ENCODE measurements at regions not wholly inside any gene's neighbourhood (a gene's known extent, or its start where the extent isn't known, plus 50 kb on each side); places are given as distances from the start of the nearest gene placed in this dataset.

- Mint-ChIP-seq H3K9me3 (no peaks in the 10 kb centered on the region), H3K4me1 (no peaks in the 10 kb centered on the region), H3K4me3 (no peak overlapping the region), H3K27me3 (no peaks in the 10 kb centered on the region), H3K36me3 (no peaks in the 10 kb centered on the region), H3K27ac (no peak overlapping the region)
Measured at GRCh38 chr10:78640796-78641636, 427.8 kb upstream of the ZMIZ1 start.

GRCh38 chr10:78641693-78642092 is 427.1 kb upstream of the ZMIZ1 start:
- Mint-ChIP-seq H3K4me3 (no peak overlapping the region), H3K4me1 (no peaks in the 10 kb centered on the region), H3K9me3 (no peaks in the 10 kb centered on the region), H3K27ac (no peak overlapping the region), H3K36me3 (no peaks in the 10 kb centered on the region), H3K27me3 (no peaks in the 10 kb centered on the region)

GRCh38 chr10:78642269-78642816 is 426.4 kb upstream of the ZMIZ1 start:
- Mint-ChIP-seq H3K36me3 (no peaks in the 10 kb centered on the region), H3K4me1 (no peaks in the 10 kb centered on the region), H3K9me3 (no peaks in the 10 kb centered on the region), H3K27me3 (no peaks in the 10 kb centered on the region), H3K4me3 (no peak overlapping the region), H3K27ac (no peak overlapping the region)

GRCh38 chr10:78643513-78643912 is 425.3 kb upstream of the ZMIZ1 start:
- Mint-ChIP-seq H3K4me3 (no peak overlapping the region), H3K9me3 (no peaks in the 10 kb centered on the region), H3K27me3 (no peaks in the 10 kb centered on the region), H3K4me1 (no peaks in the 10 kb centered on the region), H3K27ac (no peak overlapping the region), H3K36me3 (no peaks in the 10 kb centered on the region)

- Mint-ChIP-seq H3K27ac (no peak overlapping the region), H3K36me3 (no peaks in the 10 kb centered on the region), H3K4me3 (no peak overlapping the region), H3K4me1 (no peaks in the 10 kb centered on the region), H3K9me3 (no peaks in the 10 kb centered on the region), H3K27me3 (peaks cover 2% of the 10 kb centered on the region)
Measured at GRCh38 chr10:78644550-78644949, 424.2 kb upstream of the ZMIZ1 start.

GRCh38 chr10:78645169-78645686 is 423.5 kb upstream of the ZMIZ1 start:
- Mint-ChIP-seq H3K27me3 (peaks cover 2% of the 10 kb centered on the region), H3K27ac (no peak overlapping the region), H3K36me3 (no peaks in the 10 kb centered on the region), H3K4me1 (no peaks in the 10 kb centered on the region), H3K9me3 (no peaks in the 10 kb centered on the region), H3K4me3 (no peak overlapping the region)

- Mint-ChIP-seq H3K4me1 (no peaks in the 10 kb centered on the region), H3K36me3 (no peaks in the 10 kb centered on the region), H3K9me3 (no peaks in the 10 kb centered on the region), H3K27ac (no peak overlapping the region), H3K27me3 (peaks cover 2% of the 10 kb centered on the region), H3K4me3 (no peak overlapping the region)
Measured at GRCh38 chr10:78645975-78646374, 422.8 kb upstream of the ZMIZ1 start.

GRCh38 chr10:78648256-78648860 is 420.4 kb upstream of the ZMIZ1 start:
- Mint-ChIP-seq H3K27ac (no peak overlapping the region), H3K27me3 (peaks cover 6% of the 10 kb centered on the region), H3K4me1 (no peaks in the 10 kb centered on the region), H3K9me3 (no peaks in the 10 kb centered on the region), H3K36me3 (no peaks in the 10 kb centered on the region), H3K4me3 (no peak overlapping the region)

- H3K36me3 Mint-ChIP-seq = no peaks in the 10 kb centered on the region
- H3K9me3 Mint-ChIP-seq = no peaks in the 10 kb centered on the region
- H3K4me3 Mint-ChIP-seq = no peak overlapping the region
- H3K27ac Mint-ChIP-seq = no peak overlapping the region
- no peaks in the 10 kb centered on the region for H3K4me1 Mint-ChIP-seq
- H3K27me3 Mint-ChIP-seq = peaks cover 6% of the 10 kb centered on the region
Measured at GRCh38 chr10:78649429-78649828, 419.3 kb upstream of the ZMIZ1 start.

- no peak overlapping the region for H3K4me3 Mint-ChIP-seq
- no peaks in the 10 kb centered on the region for H3K36me3 Mint-ChIP-seq
- no peaks in the 10 kb centered on the region for H3K4me1 Mint-ChIP-seq
- no peak overlapping the region for H3K27ac Mint-ChIP-seq
- peaks cover 6% of the 10 kb centered on the region for H3K27me3 Mint-ChIP-seq
- no peaks in the 10 kb centered on the region for H3K9me3 Mint-ChIP-seq
Measured at GRCh38 chr10:78650122-78650521, 418.6 kb upstream of the ZMIZ1 start.

GRCh38 chr10:78651287-78651686 is 417.5 kb upstream of the ZMIZ1 start:
- Mint-ChIP-seq H3K4me3 (no peak overlapping the region), H3K36me3 (no peaks in the 10 kb centered on the region), H3K27ac (no peak overlapping the region), H3K27me3 (peaks cover 6% of the 10 kb centered on the region), H3K9me3 (no peaks in the 10 kb centered on the region), H3K4me1 (no peaks in the 10 kb centered on the region)

GRCh38 chr10:78653555-78653954 is 415.2 kb upstream of the ZMIZ1 start:
- Mint-ChIP-seq H3K9me3 (no peaks in the 10 kb centered on the region), H3K27me3 (peaks cover 8% of the 10 kb centered on the region), H3K4me1 (no peaks in the 10 kb centered on the region)

GRCh38 chr10:78654047-78654590 is 414.6 kb upstream of the ZMIZ1 start:
- Mint-ChIP-seq H3K36me3 (no peaks in the 10 kb centered on the region), H3K27ac (no peak overlapping the region), H3K4me3 (no peak overlapping the region), H3K4me1 (no peaks in the 10 kb centered on the region), H3K27me3 (peaks cover 8% of the 10 kb centered on the region), H3K9me3 (no peaks in the 10 kb centered on the region)

More at GRCh38 chr10:78653555-78653954, 415.2 kb upstream of the ZMIZ1 start:
- no peak overlapping the region for H3K27ac Mint-ChIP-seq
- no peak overlapping the region for H3K4me3 Mint-ChIP-seq
- H3K36me3 Mint-ChIP-seq = no peaks in the 10 kb centered on the region

GRCh38 chr10:78655979-78656378 is 412.8 kb upstream of the ZMIZ1 start:
- no peaks in the 10 kb centered on the region for H3K4me1 Mint-ChIP-seq
- H3K4me3 Mint-ChIP-seq = no peak overlapping the region
- H3K9me3 Mint-ChIP-seq = no peaks in the 10 kb centered on the region
- no peaks in the 10 kb centered on the region for H3K36me3 Mint-ChIP-seq
- peaks cover 8% of the 10 kb centered on the region for H3K27me3 Mint-ChIP-seq
- no peak overlapping the region for H3K27ac Mint-ChIP-seq

- H3K27ac Mint-ChIP-seq = no peak overlapping the region
- peaks cover 6% of the 10 kb centered on the region for H3K27me3 Mint-ChIP-seq
- no peaks in the 10 kb centered on the region for H3K4me1 Mint-ChIP-seq
- no peaks in the 10 kb centered on the region for H3K9me3 Mint-ChIP-seq
- H3K36me3 Mint-ChIP-seq = no peaks in the 10 kb centered on the region
- H3K4me3 Mint-ChIP-seq = no peak overlapping the region
Measured at GRCh38 chr10:78656417-78657162, 412.2 kb upstream of the ZMIZ1 start.

All from activated naive CD4-positive, alpha-beta T cell treated with anti-CD3 and anti-CD28 coated beads, Interleukin-2, amount 50 U/mL, for 24 hours (primary cell).